Vagina (tissue), 2 donors: ENCODE measurements at regions not wholly inside any gene's neighbourhood (a gene's known extent, or its start where the extent isn't known, plus 50 kb on each side); places are given as distances from the start of the nearest gene placed in this dataset. TPM values are rescaled to one million over a fixed set of nuclear protein-coding genes. Genes with fewer than 3 reads are reported as not detected.

Source experiments
- DNase-seq, 2 donors: peaks; one replicate each; pipeline ENCODE4 v3.0.0-alpha.2; 2017; ENCODE audit errors: extremely low spot score in 2 of 2
- H3K27ac ChIP-seq: fragments of 200-600 bp; sonication (generic); one replicate; pipeline ENCODE4 v1.5.1; 2019
- H3K27me3 ChIP-seq: fragments of 200-600 bp; sonication (generic); one replicate; pipeline ENCODE4 v1.5.1; 2019
- H3K36me3 ChIP-seq, 2 donors: fragments of 200-600 bp; sonication (generic); one replicate each; pipeline ENCODE4 v1.5.1; 2017 to 2019
- H3K4me1 ChIP-seq: fragments of 200-600 bp; sonication (generic); one replicate; pipeline ENCODE4 v1.5.1; 2019
- H3K4me3 ChIP-seq, 2 donors: fragments of 200-600 bp; sonication (generic); 1 replicate in 1 of 2; 2 replicates in 1 of 2; pipeline ENCODE4 v1.5.1; 2016 to 2019
- H3K9me3 ChIP-seq: fragments of 200-600 bp; sonication (generic); one replicate; pipeline ENCODE4 v1.5.1; 2019
- CTCF ChIP-seq, 3 experiments: fragments of 450-650 bp in 2 of 3; fragments of 200-600 bp in 1 of 3; sonication (generic) in 1 of 3; IDR thresholded peaks; one replicate each; pipeline ENCODE4 v1.5.1; 2017 to 2019; ENCODE audit warnings: antibody characterized with exemption in 3 of 3, mild to moderate bottlenecking in 2 of 3, moderate library complexity in 2 of 3
- POLR2A ChIP-seq, 2 donors: fragments of 450-650 bp; IDR thresholded peaks; one replicate each; pipeline ENCODE4 v1.6.1; 2017; ENCODE audit warnings: antibody characterized with exemption in 2 of 2, mild to moderate bottlenecking in 2 of 2, moderate library complexity in 2 of 2
- POLR2AphosphoS5 ChIP-seq, 2 donors: sonication (generic); formaldehyde crosslinking; IDR thresholded peaks; one replicate each; pipeline ENCODE4 v1.9.0; 2017; ENCODE audit warnings: antibody characterized with exemption in 2 of 2, mild to moderate bottlenecking in 2 of 2, low read depth in 1 of 2; ENCODE audit not compliant: insufficient read depth in 1 of 2
- intact Hi-C: fragments of 100-400 bp; cut with DNase I; formaldehyde crosslinking; loops from one replicate; pipeline ENCODE4 v1.15.1; 2023
- small RNA-seq: library from RNA; depleted of rRNA; stranded (forward); fragments of <200 nt; gene quantifications from one replicate; pipeline ENCODE3, GENCODE V24; 2016

- H3K36me3 ChIP-seq = no peaks in the 10 kb centered on the region
- H3K27me3 ChIP-seq = no peaks in the 10 kb centered on the region
- H3K27ac ChIP-seq = peak overlapping the region; percentile 81
- H3K4me3 ChIP-seq = no peak overlapping the region
- intact Hi-C loops = no loop called here
- no peaks in the 10 kb centered on the region for H3K9me3 ChIP-seq
- peaks cover 84% of the 10 kb centered on the region for H3K4me1 ChIP-seq
- TF ChIP-seq POLR2AphosphoS5 (IDR thresholded peaks at IDR 0.05; ENCODE audit: insufficient read depth in 1 of 2, low read depth in 1 of 2) (no peak), POLR2A (IDR thresholded peaks at IDR 0.05) (no peak), CTCF (IDR thresholded peaks at IDR 0.05) (no peak)
- DNase-seq = peak; percentile 84 to 89
Measured at GRCh38 chr2:42844366-42844765, 52.0 kb upstream of the HAAO start.

GRCh38 chr2:42843611-42844010 is 51.2 kb upstream of the HAAO start:
- no peaks in the 10 kb centered on the region for H3K36me3 ChIP-seq
- DNase-seq = peak in 1 of 2 donors; percentile 58
- no peak for TF ChIP-seq POLR2A (IDR thresholded peaks at IDR 0.05)
- TF ChIP-seq CTCF (IDR thresholded peaks at IDR 0.05) = no peak
- TF ChIP-seq POLR2AphosphoS5 (IDR thresholded peaks at IDR 0.05; ENCODE audit: insufficient read depth in 1 of 2, low read depth in 1 of 2) = no peak
- intact Hi-C loops = no loop called here
- H3K4me3 ChIP-seq = no peak overlapping the region
- H3K27ac ChIP-seq = peak overlapping the region; percentile 81
- H3K27me3 ChIP-seq = no peaks in the 10 kb centered on the region
- H3K9me3 ChIP-seq = no peaks in the 10 kb centered on the region
- peaks cover 84% of the 10 kb centered on the region for H3K4me1 ChIP-seq

- DNase-seq = peak; percentile 28 to 80
Measured at GRCh38 chr2:42843131-42843530, 50.7 kb upstream of the HAAO start.

GRCh38 chr2:42842466-42842865 is 50.1 kb upstream of the HAAO start:
- H3K4me3 ChIP-seq = no peak overlapping the region
- H3K4me1 ChIP-seq = peaks cover 73% of the 10 kb centered on the region
- no peaks in the 10 kb centered on the region for H3K9me3 ChIP-seq
- H3K36me3 ChIP-seq = no peaks in the 10 kb centered on the region
- DNase-seq = peak; percentile 31 to 77
- peak overlapping the region; percentile 81 for H3K27ac ChIP-seq
- intact Hi-C loops = no loop called here
- TF ChIP-seq POLR2AphosphoS5 (IDR thresholded peaks at IDR 0.05; ENCODE audit: insufficient read depth in 1 of 2, low read depth in 1 of 2) (peak in 1 of 2 donors; percentile 38), CTCF (IDR thresholded peaks at IDR 0.05) (no peak)
- H3K27me3 ChIP-seq = no peaks in the 10 kb centered on the region

More at GRCh38 chr2:42843131-42843530, 50.7 kb upstream of the HAAO start:
- no peaks in the 10 kb centered on the region for H3K27me3 ChIP-seq
- intact Hi-C loops = no loop called here
- no peaks in the 10 kb centered on the region for H3K9me3 ChIP-seq
- H3K4me1 ChIP-seq = peaks cover 79% of the 10 kb centered on the region
- H3K4me3 ChIP-seq = no peak overlapping the region
- no peaks in the 10 kb centered on the region for H3K36me3 ChIP-seq
- H3K27ac ChIP-seq = peak overlapping the region; percentile 81
- TF ChIP-seq CTCF (IDR thresholded peaks at IDR 0.05) (no peak), POLR2AphosphoS5 (IDR thresholded peaks at IDR 0.05; ENCODE audit: insufficient read depth in 1 of 2, low read depth in 1 of 2) (no peak), POLR2A (IDR thresholded peaks at IDR 0.05) (no peak)

Small RNA genes in the stretch of these regions (small RNA-seq; reads per million reads assigned to genes)
- gene RNU6-242P = not detected
